ENCODE measurements at regions not wholly inside any gene's neighbourhood (a gene's known extent, or its start where the extent isn't known, plus 50 kb on each side); places are given as distances from the start of the nearest gene placed in this dataset.

- 77 to 100% methylated on average over 2 to 10 of the region's 10 CpGs for WGBS, 2 donors
- TF ChIP-seq, protein P1, sequence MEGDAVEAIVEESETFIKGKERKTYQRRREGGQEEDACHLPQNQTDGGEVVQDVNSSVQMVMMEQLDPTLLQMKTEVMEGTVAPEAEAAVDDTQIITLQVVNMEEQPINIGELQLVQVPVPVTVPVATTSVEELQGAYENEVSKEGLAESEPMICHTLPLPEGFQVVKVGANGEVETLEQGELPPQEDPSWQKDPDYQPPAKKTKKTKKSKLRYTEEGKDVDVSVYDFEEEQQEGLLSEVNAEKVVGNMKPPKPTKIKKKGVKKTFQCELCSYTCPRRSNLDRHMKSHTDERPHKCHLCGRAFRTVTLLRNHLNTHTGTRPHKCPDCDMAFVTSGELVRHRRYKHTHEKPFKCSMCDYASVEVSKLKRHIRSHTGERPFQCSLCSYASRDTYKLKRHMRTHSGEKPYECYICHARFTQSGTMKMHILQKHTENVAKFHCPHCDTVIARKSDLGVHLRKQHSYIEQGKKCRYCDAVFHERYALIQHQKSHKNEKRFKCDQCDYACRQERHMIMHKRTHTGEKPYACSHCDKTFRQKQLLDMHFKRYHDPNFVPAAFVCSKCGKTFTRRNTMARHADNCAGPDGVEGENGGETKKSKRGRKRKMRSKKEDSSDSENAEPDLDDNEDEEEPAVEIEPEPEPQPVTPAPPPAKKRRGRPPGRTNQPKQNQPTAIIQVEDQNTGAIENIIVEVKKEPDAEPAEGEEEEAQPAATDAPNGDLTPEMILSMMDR (IDR thresholded peaks at IDR 0.05) = no peak
- DNase-seq = no peak
These were observed 272.5 kb downstream of the CETN3 start for GRCh38 chr5:90136952-90137528.

DNA sequence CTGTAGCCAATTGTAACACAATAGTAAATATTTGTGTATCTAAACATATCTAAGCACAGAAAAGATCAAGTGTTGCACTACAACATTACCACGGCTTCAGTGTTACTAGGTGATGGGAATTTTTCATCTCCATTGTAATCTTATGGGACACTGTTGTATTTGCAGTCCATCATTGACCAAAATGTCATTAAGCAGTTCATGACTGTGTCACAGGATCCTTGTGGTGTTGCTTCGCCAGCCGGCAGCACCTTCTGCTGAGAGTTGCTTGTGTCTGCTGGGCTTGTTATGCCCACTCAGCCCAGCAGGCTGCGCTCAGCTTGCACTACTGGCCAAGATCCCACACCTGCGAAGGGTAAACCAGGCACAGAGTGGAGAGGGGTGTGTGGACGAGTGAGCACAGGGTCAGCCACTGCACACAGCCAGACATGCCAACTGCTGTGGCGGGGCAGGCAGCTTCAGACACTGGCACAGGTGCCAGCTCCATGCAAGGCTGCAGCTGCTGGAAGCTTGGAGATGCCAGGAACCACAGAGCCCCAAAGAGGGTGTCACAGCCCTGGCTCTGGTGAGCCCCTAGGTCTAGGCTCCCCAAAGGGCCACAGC lies 273.7 kb downstream of the CETN3 start:
- 52 to 65% methylated on average over 3 to 7 of the region's 7 CpGs for WGBS, 2 donors
- peak in 2 of 4 donors; percentile 5 to 38 for DNase-seq
- H3K27ac ChIP-seq = no peak overlapping the region

More at GRCh38 chr5:90136952-90137528, 272.5 kb downstream of the CETN3 start:
- no peaks in the 10 kb centered on the region for H3K36me3 ChIP-seq (replicated peaks in 1 of 2; ENCODE audit: insufficient read depth in 1 of 2, low read depth in 2 of 2)
- intact Hi-C loops (cut with DNase I) = no loop called here
- no peak for ATAC-seq
- H3K4me1 ChIP-seq = peaks cover 4% of the 10 kb centered on the region
- H3K4me3 ChIP-seq = no peak overlapping the region
- no peak overlapping the region for H3K27ac ChIP-seq
- no peaks in the 10 kb centered on the region for H3K9me3 ChIP-seq
- H3K27me3 ChIP-seq = no peaks in the 10 kb centered on the region

DNA sequence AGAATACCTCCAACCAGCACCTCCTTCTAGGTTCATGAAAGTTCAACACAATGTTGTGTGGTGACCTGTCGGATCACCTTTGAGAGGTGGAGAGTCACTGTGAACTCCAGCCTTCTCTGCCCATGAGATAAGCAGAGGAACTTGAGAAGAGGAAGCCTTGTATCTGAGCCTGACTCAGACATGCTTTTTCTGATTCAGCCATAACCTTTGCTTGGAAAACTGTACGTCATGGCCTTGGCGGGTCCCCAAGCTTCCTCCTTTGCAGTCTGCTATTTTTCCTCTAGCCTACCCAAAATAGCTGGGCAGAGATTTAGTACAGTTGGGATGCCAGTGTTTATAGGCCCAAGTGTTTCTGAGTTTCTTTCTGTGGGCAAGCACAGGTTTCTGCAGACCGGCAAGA lies 274.7 kb downstream of the CETN3 start:
- no peak for ATAC-seq
- Histone ChIP-seq H3K9me3 (no peaks in the 10 kb centered on the region), H3K27me3 (no peaks in the 10 kb centered on the region), H3K36me3 (replicated peaks in 1 of 2; ENCODE audit: insufficient read depth in 1 of 2, low read depth in 2 of 2) (no peaks in the 10 kb centered on the region), H3K4me3 (no peak overlapping the region), H3K27ac (no peak overlapping the region), H3K4me1 (peaks cover 4% of the 10 kb centered on the region)
- TF ChIP-seq, protein P1 (IDR thresholded peaks at IDR 0.05) = no peak
- TF ChIP-seq POLR2A (IDR thresholded peaks at IDR 0.05) = no peak
- peak in 2 of 4 donors; percentile 22 to 49 for DNase-seq
- 79 to 83% methylated on average over 4 of the region's 4 CpGs for WGBS, 2 donors
- intact Hi-C loops (cut with DNase I) = no loop called here

More for the DNA sequence above, 273.7 kb downstream of the CETN3 start:
- Histone ChIP-seq H3K36me3 (replicated peaks in 1 of 2; ENCODE audit: insufficient read depth in 1 of 2, low read depth in 2 of 2) (no peaks in the 10 kb centered on the region), H3K4me3 (no peak overlapping the region), H3K27me3 (no peaks in the 10 kb centered on the region), H3K4me1 (peaks cover 4% of the 10 kb centered on the region), H3K9me3 (no peaks in the 10 kb centered on the region)
- TF ChIP-seq, protein P1 (IDR thresholded peaks at IDR 0.05) = peak in 4 of 7 experiments; percentile 7 to 30 (median 10)
- no peak for TF ChIP-seq POLR2A (IDR thresholded peaks at IDR 0.05)
- intact Hi-C loops (cut with DNase I) = no loop called here
- ATAC-seq = peak; percentile 27

- Histone ChIP-seq H3K27me3 (no peaks in the 10 kb centered on the region), H3K27ac (no peak overlapping the region), H3K4me1 (peaks cover 4% of the 10 kb centered on the region), H3K4me3 (no peak overlapping the region), H3K36me3 (replicated peaks in 1 of 2; ENCODE audit: insufficient read depth in 1 of 2, low read depth in 2 of 2) (no peaks in the 10 kb centered on the region), H3K9me3 (no peaks in the 10 kb centered on the region)
- intact Hi-C loops (cut with DNase I) = no loop called here
- no peak for TF ChIP-seq POLR2A (IDR thresholded peaks at IDR 0.05)
- TF ChIP-seq, protein P1 (IDR thresholded peaks at IDR 0.05) = no peak
- DNase-seq = no peak
- ATAC-seq = no peak
These were observed 275.2 kb downstream of the CETN3 start for GRCh38 chr5:90134381-90134780.

DNA sequence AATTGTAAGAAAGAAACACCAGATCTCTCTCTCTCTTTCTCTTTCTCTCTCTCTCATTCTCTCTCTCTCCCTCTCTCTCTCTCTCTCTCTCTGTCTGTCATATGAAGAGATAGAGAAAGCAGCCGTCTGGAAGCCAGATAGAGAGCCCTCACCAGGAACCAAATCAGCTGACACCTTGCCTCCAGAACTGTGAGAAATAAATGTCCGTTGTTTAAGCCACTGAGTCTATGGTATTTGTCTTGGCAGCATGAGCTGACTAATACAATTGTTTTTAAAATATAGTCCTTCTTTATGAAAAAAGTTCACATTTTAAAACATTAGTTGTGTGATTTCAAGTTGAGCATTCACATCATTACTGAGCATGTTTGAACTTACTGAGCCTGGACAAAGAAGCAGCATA lies 275.6 kb downstream of the CETN3 start:
- no peak for DNase-seq
- H3K27me3 ChIP-seq = no peaks in the 10 kb centered on the region
- TF ChIP-seq, protein P1 (IDR thresholded peaks at IDR 0.05) = no peak
- peaks cover 4% of the 10 kb centered on the region for H3K4me1 ChIP-seq
- WGBS, 2 donors = 35 to 40% methylated on average over 2 of the region's 2 CpGs
- ATAC-seq = no peak
- H3K4me3 ChIP-seq = no peak overlapping the region
- no peaks in the 10 kb centered on the region for H3K9me3 ChIP-seq
- intact Hi-C loops (cut with DNase I) = no loop called here
- H3K36me3 ChIP-seq (replicated peaks in 1 of 2; ENCODE audit: insufficient read depth in 1 of 2, low read depth in 2 of 2) = no peaks in the 10 kb centered on the region
- H3K27ac ChIP-seq = no peak overlapping the region
